ENCODE measurements at regions not wholly inside any gene's neighbourhood (a gene's known extent, or its start where the extent isn't known, plus 50 kb on each side); places are given as distances from the start of the nearest gene placed in this dataset.

DNA sequence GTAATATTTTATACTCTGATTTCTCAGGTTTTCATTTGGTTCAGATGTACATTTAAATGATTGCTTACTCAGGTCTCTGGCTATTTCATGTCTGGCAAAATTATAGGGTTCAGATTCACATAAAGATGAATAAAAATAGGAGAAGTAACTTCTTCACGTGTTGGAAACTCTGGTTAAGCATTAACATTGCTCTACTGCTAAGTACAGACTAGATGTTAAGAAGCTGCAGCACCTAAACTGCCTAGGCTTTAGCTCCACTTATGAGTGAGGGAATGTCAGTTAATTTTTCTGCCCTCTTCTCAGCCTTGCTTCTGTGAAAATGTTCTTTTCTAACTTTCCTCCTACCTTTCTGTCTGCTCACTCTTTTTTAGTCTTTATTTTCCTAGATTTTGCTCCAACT is 361.2 kb downstream of the ARAP2 start:
- Histone ChIP-seq H3K4me3 (no peak overlapping the region), H3K9me3 (no peaks in the 10 kb centered on the region), H3K4me1 (no peaks in the 10 kb centered on the region), H3K27ac (no peak overlapping the region), H3K36me3 (no peaks in the 10 kb centered on the region), H3K27me3 (no peaks in the 10 kb centered on the region)
- 28 to 61% methylated on average over 1 of the region's 1 CpG for WGBS, 2 donors
- ATAC-seq (ENCODE audit: low FRiP score in 2 of 2) (no peak), DNase-seq (no peak)
- TF ChIP-seq POLR2A (IDR thresholded peaks at IDR 0.05): no peak
- TF ChIP-seq EP300 (IDR thresholded peaks at IDR 0.05): no peak
- no peak for TF ChIP-seq POLR2AphosphoS5 (IDR thresholded peaks at IDR 0.05)
- TF ChIP-seq, protein P1, sequence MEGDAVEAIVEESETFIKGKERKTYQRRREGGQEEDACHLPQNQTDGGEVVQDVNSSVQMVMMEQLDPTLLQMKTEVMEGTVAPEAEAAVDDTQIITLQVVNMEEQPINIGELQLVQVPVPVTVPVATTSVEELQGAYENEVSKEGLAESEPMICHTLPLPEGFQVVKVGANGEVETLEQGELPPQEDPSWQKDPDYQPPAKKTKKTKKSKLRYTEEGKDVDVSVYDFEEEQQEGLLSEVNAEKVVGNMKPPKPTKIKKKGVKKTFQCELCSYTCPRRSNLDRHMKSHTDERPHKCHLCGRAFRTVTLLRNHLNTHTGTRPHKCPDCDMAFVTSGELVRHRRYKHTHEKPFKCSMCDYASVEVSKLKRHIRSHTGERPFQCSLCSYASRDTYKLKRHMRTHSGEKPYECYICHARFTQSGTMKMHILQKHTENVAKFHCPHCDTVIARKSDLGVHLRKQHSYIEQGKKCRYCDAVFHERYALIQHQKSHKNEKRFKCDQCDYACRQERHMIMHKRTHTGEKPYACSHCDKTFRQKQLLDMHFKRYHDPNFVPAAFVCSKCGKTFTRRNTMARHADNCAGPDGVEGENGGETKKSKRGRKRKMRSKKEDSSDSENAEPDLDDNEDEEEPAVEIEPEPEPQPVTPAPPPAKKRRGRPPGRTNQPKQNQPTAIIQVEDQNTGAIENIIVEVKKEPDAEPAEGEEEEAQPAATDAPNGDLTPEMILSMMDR (IDR thresholded peaks at IDR 0.05): no peak

DNA sequence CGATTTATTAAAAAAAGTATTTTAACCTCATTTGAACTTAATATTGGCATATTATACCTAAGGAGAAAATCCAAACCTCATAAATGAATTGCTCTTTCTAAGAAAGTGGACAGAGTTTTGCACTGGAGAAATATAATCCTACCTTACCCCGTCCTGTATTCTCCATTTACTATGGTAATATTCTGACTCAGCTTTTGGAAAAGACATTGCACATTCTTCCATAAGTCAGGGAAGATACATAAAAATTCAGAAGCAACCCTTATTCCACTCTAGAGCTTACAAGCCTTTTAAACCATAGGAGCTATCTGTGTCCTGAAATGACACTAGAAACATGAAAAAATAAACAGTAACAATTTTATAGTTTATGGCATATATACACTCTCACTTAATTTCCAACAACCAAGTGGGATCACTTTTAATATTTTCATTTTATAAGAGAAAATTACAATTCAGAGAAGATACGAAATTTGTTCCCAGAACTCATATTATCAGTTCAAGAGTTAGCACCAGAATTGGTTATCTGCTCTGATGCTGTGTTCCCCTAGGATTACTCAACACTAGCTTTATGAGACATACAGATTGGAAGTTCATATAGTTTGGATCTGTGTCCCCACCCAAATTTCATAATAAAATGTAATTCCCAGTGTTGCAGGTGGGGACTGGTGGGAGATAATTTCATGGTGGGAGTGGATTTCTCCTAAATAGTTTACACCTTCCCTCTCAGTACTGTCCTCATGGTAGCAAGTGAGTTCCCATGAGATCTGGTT is 359.4 kb downstream of the ARAP2 start:
- Histone ChIP-seq H3K36me3 (no peaks in the 10 kb centered on the region), H3K4me3 (no peak overlapping the region), H3K9me3 (no peaks in the 10 kb centered on the region), H3K27me3 (no peaks in the 10 kb centered on the region), H3K4me1 (no peaks in the 10 kb centered on the region), H3K27ac (no peak overlapping the region)
- TF ChIP-seq POLR2A (IDR thresholded peaks at IDR 0.05) (no peak), EP300 (IDR thresholded peaks at IDR 0.05) (no peak), POLR2AphosphoS5 (IDR thresholded peaks at IDR 0.05) (no peak)
- TF ChIP-seq, protein P1 (IDR thresholded peaks at IDR 0.05): no peak
- DNase-seq (no peak), ATAC-seq (ENCODE audit: low FRiP score in 2 of 2) (no peak)
- WGBS, 2 donors: 75 to 82% methylated on average over 3 of the region's 3 CpGs

DNA sequence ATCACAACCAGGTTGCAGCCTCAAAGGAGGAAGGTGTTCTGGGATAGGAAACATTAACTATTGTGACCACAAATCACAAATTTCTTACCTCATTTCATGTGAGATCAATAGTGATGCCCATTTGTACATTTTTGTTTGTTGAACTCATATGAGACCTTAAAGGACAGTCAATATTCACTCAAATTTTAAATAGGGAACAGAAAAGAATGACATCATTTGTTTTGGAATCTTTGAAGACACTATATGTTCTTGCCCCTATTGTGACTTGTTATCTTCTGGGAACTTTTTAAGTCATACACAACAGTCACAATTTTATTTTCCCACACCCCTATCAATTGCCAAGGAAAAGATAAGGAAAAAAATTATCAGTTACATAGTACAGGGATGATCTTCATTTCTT is 346.5 kb downstream of the ARAP2 start:
- no peak for TF ChIP-seq POLR2AphosphoS5 (IDR thresholded peaks at IDR 0.05)
- no peak for TF ChIP-seq EP300 (IDR thresholded peaks at IDR 0.05)
- no peak for TF ChIP-seq POLR2A (IDR thresholded peaks at IDR 0.05)
- TF ChIP-seq, protein P1 (IDR thresholded peaks at IDR 0.05): no peak
- Histone ChIP-seq H3K4me1 (no peaks in the 10 kb centered on the region), H3K27me3 (no peaks in the 10 kb centered on the region), H3K9me3 (no peaks in the 10 kb centered on the region), H3K27ac (no peak overlapping the region), H3K36me3 (no peaks in the 10 kb centered on the region), H3K4me3 (no peak overlapping the region)
- ATAC-seq (ENCODE audit: low FRiP score in 2 of 2) (no peak), DNase-seq (no peak)

DNA sequence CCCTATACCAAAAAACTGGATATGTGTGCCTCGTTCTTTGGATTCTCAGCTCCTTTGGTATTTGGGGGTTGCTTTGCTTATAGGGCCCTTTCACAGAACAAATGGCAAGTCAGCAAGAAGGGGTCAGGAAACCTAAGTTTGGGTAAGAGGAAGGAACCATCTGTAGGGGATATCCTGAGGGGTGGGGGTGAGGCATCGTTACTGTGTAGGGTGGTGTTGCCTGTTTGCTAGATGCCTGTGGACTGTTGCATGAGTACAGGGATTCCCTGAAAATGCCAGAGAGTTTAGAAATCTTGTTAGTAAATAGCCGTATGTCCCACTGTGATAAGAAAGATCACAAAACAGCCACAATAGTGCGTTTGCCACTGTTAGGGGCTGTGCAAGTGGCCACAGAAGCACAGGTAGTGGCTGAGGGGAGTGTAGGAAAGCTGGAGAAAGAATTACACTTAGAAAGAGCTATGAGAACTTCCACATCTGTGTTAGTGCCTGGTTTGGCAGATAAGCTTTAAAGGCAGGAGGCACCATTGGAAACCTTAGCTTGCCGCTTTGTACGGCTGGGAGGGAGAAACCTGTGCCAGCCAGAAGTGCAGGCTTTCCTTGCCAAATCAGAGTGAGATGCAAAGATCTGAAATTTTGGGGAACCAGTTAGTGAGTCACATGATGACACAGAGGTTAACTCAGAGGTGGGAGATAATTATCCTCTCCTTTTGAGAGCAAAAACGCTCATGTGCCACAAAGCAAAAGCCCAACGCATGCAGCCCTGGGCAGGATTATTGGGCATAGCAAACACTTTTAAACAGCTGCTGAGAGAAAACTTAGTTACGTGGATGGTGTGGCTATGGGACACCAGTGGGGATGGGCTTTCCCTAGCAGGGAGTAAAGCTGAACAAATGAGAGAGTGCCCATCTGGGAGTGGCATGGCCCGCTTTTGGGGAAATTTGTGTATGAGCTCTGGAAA is 343.7 kb downstream of the ARAP2 start:
- DNase-seq (no peak), ATAC-seq (ENCODE audit: low FRiP score in 2 of 2) (no peak)
- no peak overlapping the region for H3K4me3 ChIP-seq
- no peaks in the 10 kb centered on the region for H3K4me1 ChIP-seq
- TF ChIP-seq POLR2AphosphoS5 (IDR thresholded peaks at IDR 0.05) (no peak), POLR2A (IDR thresholded peaks at IDR 0.05) (no peak), EP300 (IDR thresholded peaks at IDR 0.05) (no peak)
- TF ChIP-seq, protein P1 (IDR thresholded peaks at IDR 0.05): no peak
- H3K9me3 ChIP-seq: no peaks in the 10 kb centered on the region
- 52 to 62% methylated on average over 10 of the region's 10 CpGs for WGBS, 2 donors
- no peak overlapping the region for H3K27ac ChIP-seq
- H3K36me3 ChIP-seq: no peaks in the 10 kb centered on the region
- no peaks in the 10 kb centered on the region for H3K27me3 ChIP-seq
